ENCODE measurements at regions not wholly inside any gene's neighbourhood (a gene's known extent, or its start where the extent isn't known, plus 50 kb on each side); places are given as distances from the start of the nearest gene placed in this dataset.

DNA sequence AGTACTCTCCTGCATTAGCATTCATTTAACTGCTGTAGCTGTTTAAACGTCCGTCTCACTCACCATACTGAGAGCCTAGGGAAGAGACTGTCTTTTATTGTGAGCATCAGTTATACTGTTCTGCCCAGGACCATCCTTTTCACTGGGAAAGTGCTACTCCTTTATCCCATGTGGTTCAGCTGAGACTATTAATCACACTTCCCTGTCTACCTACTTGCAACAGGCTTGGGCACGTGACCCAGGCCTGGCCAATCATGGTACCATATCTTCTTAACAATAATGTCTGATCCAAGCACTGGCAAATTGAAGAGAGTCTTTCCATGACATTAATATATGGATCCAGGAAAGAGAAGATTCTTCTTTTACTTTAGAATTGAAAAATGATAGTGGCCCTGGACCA lies 108.1 kb downstream of the TM2D1 start:
- TF ChIP-seq, protein P1, sequence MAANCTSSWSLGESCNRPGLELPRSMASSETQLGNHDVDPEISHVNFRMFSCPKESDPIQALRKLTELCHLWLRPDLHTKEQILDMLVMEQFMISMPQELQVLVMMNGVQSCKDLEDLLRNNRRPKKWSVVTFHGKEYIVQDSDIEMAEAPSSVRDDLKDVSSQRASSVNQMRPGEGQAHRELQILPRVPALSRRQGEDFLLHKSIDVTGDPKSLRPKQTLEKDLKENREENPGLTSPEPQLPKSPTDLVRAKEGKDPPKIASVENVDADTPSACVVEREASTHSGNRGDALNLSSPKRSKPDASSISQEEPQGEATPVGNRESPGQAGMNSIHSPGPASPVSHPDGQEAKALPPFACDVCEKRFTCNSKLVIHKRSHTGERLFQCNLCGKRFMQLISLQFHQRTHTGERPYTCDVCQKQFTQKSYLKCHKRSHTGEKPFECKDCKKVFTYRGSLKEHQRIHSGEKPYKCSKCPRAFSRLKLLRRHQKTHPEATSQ (tag by site-specific recombination; IDR thresholded peaks at IDR 0.05), result no peak
- TF ChIP-seq ZNF670 (tag by site-specific recombination; IDR thresholded peaks at IDR 0.05; ENCODE audit: low read depth) (no peak), KLF7 (tag by site-specific recombination; IDR thresholded peaks at IDR 0.05; ENCODE audit: borderline replicate concordance) (no peak), PRDM6 (tag by site-specific recombination; IDR thresholded peaks at IDR 0.05) (no peak), ZNF777 (tag by site-specific recombination; IDR thresholded peaks at IDR 0.05; ENCODE audit: borderline replicate concordance) (no peak), ZBTB11 (tag by site-specific recombination; conservative IDR thresholded peaks at IDR 0.05; ENCODE audit: low read depth) (no peak)
- TF ChIP-seq, protein P2, sequence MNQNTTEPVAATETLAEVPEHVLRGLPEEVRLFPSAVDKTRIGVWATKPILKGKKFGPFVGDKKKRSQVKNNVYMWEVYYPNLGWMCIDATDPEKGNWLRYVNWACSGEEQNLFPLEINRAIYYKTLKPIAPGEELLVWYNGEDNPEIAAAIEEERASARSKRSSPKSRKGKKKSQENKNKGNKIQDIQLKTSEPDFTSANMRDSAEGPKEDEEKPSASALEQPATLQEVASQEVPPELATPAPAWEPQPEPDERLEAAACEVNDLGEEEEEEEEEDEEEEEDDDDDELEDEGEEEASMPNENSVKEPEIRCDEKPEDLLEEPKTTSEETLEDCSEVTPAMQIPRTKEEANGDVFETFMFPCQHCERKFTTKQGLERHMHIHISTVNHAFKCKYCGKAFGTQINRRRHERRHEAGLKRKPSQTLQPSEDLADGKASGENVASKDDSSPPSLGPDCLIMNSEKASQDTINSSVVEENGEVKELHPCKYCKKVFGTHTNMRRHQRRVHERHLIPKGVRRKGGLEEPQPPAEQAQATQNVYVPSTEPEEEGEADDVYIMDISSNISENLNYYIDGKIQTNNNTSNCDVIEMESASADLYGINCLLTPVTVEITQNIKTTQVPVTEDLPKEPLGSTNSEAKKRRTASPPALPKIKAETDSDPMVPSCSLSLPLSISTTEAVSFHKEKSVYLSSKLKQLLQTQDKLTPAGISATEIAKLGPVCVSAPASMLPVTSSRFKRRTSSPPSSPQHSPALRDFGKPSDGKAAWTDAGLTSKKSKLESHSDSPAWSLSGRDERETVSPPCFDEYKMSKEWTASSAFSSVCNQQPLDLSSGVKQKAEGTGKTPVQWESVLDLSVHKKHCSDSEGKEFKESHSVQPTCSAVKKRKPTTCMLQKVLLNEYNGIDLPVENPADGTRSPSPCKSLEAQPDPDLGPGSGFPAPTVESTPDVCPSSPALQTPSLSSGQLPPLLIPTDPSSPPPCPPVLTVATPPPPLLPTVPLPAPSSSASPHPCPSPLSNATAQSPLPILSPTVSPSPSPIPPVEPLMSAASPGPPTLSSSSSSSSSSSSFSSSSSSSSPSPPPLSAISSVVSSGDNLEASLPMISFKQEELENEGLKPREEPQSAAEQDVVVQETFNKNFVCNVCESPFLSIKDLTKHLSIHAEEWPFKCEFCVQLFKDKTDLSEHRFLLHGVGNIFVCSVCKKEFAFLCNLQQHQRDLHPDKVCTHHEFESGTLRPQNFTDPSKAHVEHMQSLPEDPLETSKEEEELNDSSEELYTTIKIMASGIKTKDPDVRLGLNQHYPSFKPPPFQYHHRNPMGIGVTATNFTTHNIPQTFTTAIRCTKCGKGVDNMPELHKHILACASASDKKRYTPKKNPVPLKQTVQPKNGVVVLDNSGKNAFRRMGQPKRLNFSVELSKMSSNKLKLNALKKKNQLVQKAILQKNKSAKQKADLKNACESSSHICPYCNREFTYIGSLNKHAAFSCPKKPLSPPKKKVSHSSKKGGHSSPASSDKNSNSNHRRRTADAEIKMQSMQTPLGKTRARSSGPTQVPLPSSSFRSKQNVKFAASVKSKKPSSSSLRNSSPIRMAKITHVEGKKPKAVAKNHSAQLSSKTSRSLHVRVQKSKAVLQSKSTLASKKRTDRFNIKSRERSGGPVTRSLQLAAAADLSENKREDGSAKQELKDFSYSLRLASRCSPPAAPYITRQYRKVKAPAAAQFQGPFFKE (tag by site-specific recombination; IDR thresholded peaks at IDR 0.05; ENCODE audit: borderline replicate concordance), result no peak

GRCh38 chr1:61612602-61613001 lies 112.3 kb downstream of the TM2D1 start:
- ChIA-PET CTCF (no interaction called here), POLR2A (no interaction called here)
- no peaks in the 10 kb centered on the region for H3K9me3 ChIP-seq (ENCODE audit: control insufficient read depth, insufficient read depth, low read depth, low read length)
- H3K4me3 ChIP-seq (ENCODE audit: low read depth, low read length), result no peak overlapping the region
- H3K4me1 ChIP-seq (ENCODE audit: control insufficient read depth, insufficient read depth, low read length), result no peaks in the 10 kb centered on the region
- TF ChIP-seq RBAK (tag by site-specific recombination; IDR thresholded peaks at IDR 0.05), result no peak
- no peak for TF ChIP-seq ZNF26 (tag by site-specific recombination; IDR thresholded peaks at IDR 0.05)
- no peak for TF ChIP-seq MEIS1 (CRISPR knock-in tag; IDR thresholded peaks at IDR 0.05; ENCODE audit: borderline replicate concordance)
- TF ChIP-seq, protein P3, sequence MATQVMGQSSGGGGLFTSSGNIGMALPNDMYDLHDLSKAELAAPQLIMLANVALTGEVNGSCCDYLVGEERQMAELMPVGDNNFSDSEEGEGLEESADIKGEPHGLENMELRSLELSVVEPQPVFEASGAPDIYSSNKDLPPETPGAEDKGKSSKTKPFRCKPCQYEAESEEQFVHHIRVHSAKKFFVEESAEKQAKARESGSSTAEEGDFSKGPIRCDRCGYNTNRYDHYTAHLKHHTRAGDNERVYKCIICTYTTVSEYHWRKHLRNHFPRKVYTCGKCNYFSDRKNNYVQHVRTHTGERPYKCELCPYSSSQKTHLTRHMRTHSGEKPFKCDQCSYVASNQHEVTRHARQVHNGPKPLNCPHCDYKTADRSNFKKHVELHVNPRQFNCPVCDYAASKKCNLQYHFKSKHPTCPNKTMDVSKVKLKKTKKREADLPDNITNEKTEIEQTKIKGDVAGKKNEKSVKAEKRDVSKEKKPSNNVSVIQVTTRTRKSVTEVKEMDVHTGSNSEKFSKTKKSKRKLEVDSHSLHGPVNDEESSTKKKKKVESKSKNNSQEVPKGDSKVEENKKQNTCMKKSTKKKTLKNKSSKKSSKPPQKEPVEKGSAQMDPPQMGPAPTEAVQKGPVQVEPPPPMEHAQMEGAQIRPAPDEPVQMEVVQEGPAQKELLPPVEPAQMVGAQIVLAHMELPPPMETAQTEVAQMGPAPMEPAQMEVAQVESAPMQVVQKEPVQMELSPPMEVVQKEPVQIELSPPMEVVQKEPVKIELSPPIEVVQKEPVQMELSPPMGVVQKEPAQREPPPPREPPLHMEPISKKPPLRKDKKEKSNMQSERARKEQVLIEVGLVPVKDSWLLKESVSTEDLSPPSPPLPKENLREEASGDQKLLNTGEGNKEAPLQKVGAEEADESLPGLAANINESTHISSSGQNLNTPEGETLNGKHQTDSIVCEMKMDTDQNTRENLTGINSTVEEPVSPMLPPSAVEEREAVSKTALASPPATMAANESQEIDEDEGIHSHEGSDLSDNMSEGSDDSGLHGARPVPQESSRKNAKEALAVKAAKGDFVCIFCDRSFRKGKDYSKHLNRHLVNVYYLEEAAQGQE (tag by site-specific recombination; IDR thresholded peaks at IDR 0.05), result no peak
- H3K36me3 ChIP-seq (ENCODE audit: control insufficient read depth in 2 of 2, insufficient read depth in 1 of 2, low read length in 2 of 2), result no peaks in the 10 kb centered on the region
- H3K27ac ChIP-seq (ENCODE audit: extremely low read depth, low read depth, low read length), result no peak overlapping the region

More for the DNA sequence above, 108.1 kb downstream of the TM2D1 start:
- H3K36me3 ChIP-seq (ENCODE audit: control insufficient read depth in 2 of 2, insufficient read depth in 1 of 2, low read length in 2 of 2), result no peaks in the 10 kb centered on the region
- H3K27ac ChIP-seq (ENCODE audit: extremely low read depth, low read depth, low read length), result no peak overlapping the region
- no peak overlapping the region for H3K4me3 ChIP-seq (ENCODE audit: low read depth, low read length)
- H3K9me3 ChIP-seq (ENCODE audit: control insufficient read depth, insufficient read depth, low read depth, low read length), result no peaks in the 10 kb centered on the region
- POLR2A ChIA-PET, result no interaction called here
- H3K4me1 ChIP-seq (ENCODE audit: control insufficient read depth, insufficient read depth, low read length), result no peaks in the 10 kb centered on the region
- CTCF ChIA-PET, result no interaction called here

Data from HEK293 (cell line).